HepG2 (cell line): ENCODE measurements at regions not wholly inside any gene's neighbourhood (a gene's known extent, or its start where the extent isn't known, plus 50 kb on each side); places are given as distances from the start of the nearest gene placed in this dataset.
A peak's percentile ranks its signal among the peaks of the same experiment; 100 is the strongest.

Experiments
- ATAC-seq: fragments of 200-7000 bp; cut with Tn5 transposase; 3 replicates; pipeline ENCODE4 v1.9.1; 2020; ENCODE audit warnings: mild to moderate bottlenecking, moderate library complexity
- BruUV-seq: library from RNA; stranded (reverse); fragments of 400-500 nt; replicated peaks from 2 replicates; lab custom pipeline; 2021; lab: Mats Ljungman, UMichigan
- CTCF ChIA-PET: fragments of 300-600 bp; formaldehyde crosslinking; extraction: SDS; loops from one replicate; lab custom pipeline; 2021; ENCODE audit warnings: low total read pairs, inconsistent platforms, low intra/inter-chr PET ratio; lab: Yijun Ruan, JAX
- POLR2A ChIA-PET: fragments of 350-600 bp; sonication (Branson Sonifier 250); formaldehyde crosslinking; loops from one replicate; lab custom pipeline; 2020; ENCODE audit warnings: antibody characterized with exemption, inconsistent platforms; lab: Yijun Ruan, JAX
- DNase-seq: peaks from one replicate; pipeline ENCODE4 v3.0.0-alpha.2; 2015; ENCODE audit warnings: low spot score
- FAIRE-seq: peaks from 3 replicates; lab custom pipeline; 2011; peaks lifted over from hg19 to GRCh38; lab: Jason Lieb, UNC
- H2AFZ ChIP-seq: one replicate; pipeline ENCODE4 v1.6.1; 2011; ENCODE audit warnings: low read length, inconsistent platforms
- H3K27ac ChIP-seq: fragments of 300-600 bp; 3 replicates; pipeline ENCODE4 v1.8.0; 2011; ENCODE audit warnings: mixed run types, mild to moderate bottlenecking, mixed read lengths, low read length, inconsistent platforms; ENCODE audit not compliant: insufficient read depth; ENCODE audit errors: extremely low read length
- H3K27me3 ChIP-seq, 2 experiments: fragments of 200-600 bp in 1 of 2; 2 replicates in 1 of 2; 3 replicates in 1 of 2; pipeline versions ENCODE4 v1.6.0 to v1.8.0; 2011; ENCODE audit warnings: low read length in 2 of 2, mild to moderate bottlenecking in 2 of 2, moderate library complexity in 2 of 2, inconsistent platforms in 1 of 2; ENCODE audit not compliant: insufficient read depth in 2 of 2, control insufficient read depth in 1 of 2
- H3K36me3 ChIP-seq, 2 experiments: fragments of 200-600 bp in 1 of 2; replicated peaks in 1 of 2; 2 replicates in 1 of 2; 3 replicates in 1 of 2; pipeline versions ENCODE4 v1.5.1 to v1.8.0; 2011; ENCODE audit warnings: low read length in 2 of 2, inconsistent platforms in 1 of 2; ENCODE audit not compliant: insufficient read depth in 2 of 2, control insufficient read depth in 1 of 2
- H3K4me1 ChIP-seq: 2 replicates; pipeline ENCODE4 v1.5.1; 2012; ENCODE audit warnings: low read length, inconsistent platforms; ENCODE audit not compliant: insufficient read depth
- H3K4me2 ChIP-seq: 2 replicates; pipeline ENCODE4 v1.6.0; 2011; ENCODE audit warnings: low read depth, low read length, inconsistent platforms
- H3K4me3 ChIP-seq, 3 experiments: fragments of 200-600 bp in 1 of 3; sonication (generic), shearing (Covaris generic) in 1 of 3; replicated peaks in 1 of 3; 2 replicates each; pipeline ENCODE4 v1.5.1; 2011 to 2016; ENCODE audit warnings: low read length in 3 of 3, inconsistent platforms in 2 of 3, low read depth in 2 of 3, mild to moderate bottlenecking in 2 of 3, control low read depth in 1 of 3, mixed read lengths in 1 of 3; ENCODE audit not compliant: insufficient read depth in 1 of 3
- H3K79me2 ChIP-seq: one replicate; pipeline ENCODE4 v1.6.1; 2011; ENCODE audit warnings: low read length, inconsistent platforms; ENCODE audit not compliant: insufficient read depth
- H3K9ac ChIP-seq: 2 replicates; pipeline ENCODE4 v1.6.0; 2011; ENCODE audit warnings: mild to moderate bottlenecking, low read depth, low read length, inconsistent platforms; ENCODE audit not compliant: insufficient read depth
- H3K9me3 ChIP-seq: 2 replicates; pipeline ENCODE4 v1.5.1; 2012; ENCODE audit warnings: mild to moderate bottlenecking, low read length
- H4K20me1 ChIP-seq: 2 replicates; pipeline ENCODE4 v1.6.0; 2011; ENCODE audit warnings: inconsistent platforms, mild to moderate bottlenecking, low read length, moderate library complexity; ENCODE audit not compliant: insufficient read depth
- CEBPB ChIP-seq: IDR thresholded peaks from 2 replicates; pipeline ENCODE4 v1.6.1; 2011; ENCODE audit warnings: low read depth, low read length, improper control_type of control experiment, borderline replicate concordance
- CEBPG ChIP-seq: IDR thresholded peaks from 2 replicates; pipeline ENCODE4 v1.6.1; 2016
- HNF4A ChIP-seq: sonication (generic); formaldehyde crosslinking; IDR thresholded peaks from 2 replicates; pipeline ENCODE4 v1.4.0; 2020; ENCODE audit warnings: missing genetic modification reagents
- KDM3A ChIP-seq: IDR thresholded peaks from 2 replicates; pipeline ENCODE4 v1.6.1; 2018; ENCODE audit warnings: low read depth, missing compliant biosample characterization
- KDM6A ChIP-seq: IDR thresholded peaks from 2 replicates; pipeline ENCODE4 v1.6.1; 2016; ENCODE audit warnings: low read depth
- SMC3 ChIP-seq: IDR thresholded peaks from 2 replicates; pipeline ENCODE4 v1.6.1; 2011; ENCODE audit warnings: low read length, improper control_type of control experiment
- ZNF12 ChIP-seq: sonication (generic); formaldehyde crosslinking; IDR thresholded peaks from 2 replicates; pipeline ENCODE4 v1.5.0; 2020; ENCODE audit warnings: missing genetic modification reagents
- ZNF124 ChIP-seq: sonication (generic); formaldehyde crosslinking; IDR thresholded peaks from 2 replicates; pipeline ENCODE4 v1.4.0; 2020; ENCODE audit warnings: missing genetic modification reagents
- ZNF292 ChIP-seq: sonication (generic); formaldehyde crosslinking; IDR thresholded peaks from 2 replicates; pipeline ENCODE4 v1.8.1; 2022; ENCODE audit warnings: mild to moderate bottlenecking, low read depth, missing genetic modification reagents, borderline replicate concordance
- WGBS: methylation state at CpG from one replicate; pipeline ENCODE4 v1.1.6; 2017; ENCODE audit warnings: low lambda C conversion rate; 5-methylcytosine and 5-hydroxymethylcytosine counted together
- in situ Hi-C: cut with HindIII; loops from 2 replicates; pipeline ENCODE4 v1.10.0; 2017; ENCODE audit warnings: low pct_unique_long_range_greater_than_20kb; ENCODE audit not compliant: extremely low pct_ligation_motif_present
- intact Hi-C: fragments of 100-400 bp; cut with micrococcal nuclease; formaldehyde crosslinking; loops from one replicate; pipeline ENCODE4 v1.10.0; 2022; ENCODE audit not compliant: unreplicated experiment

- TF ChIP-seq HNF4A (peak; percentile 36; the same call in 1 of the 2 replicates), ZNF292 (CRISPR knock-in tag) (no peak), ZNF12 (CRISPR knock-in tag) (peak; percentile 84; the same call in 1 of the 2 replicates), CEBPB (peak; percentile 98), ZNF124 (CRISPR knock-in tag) (peak; percentile 99), CEBPG (CRISPR knock-in tag) (peak; percentile 92), SMC3 (0 out of 2 replicates have a peak, but pooled peaks have one; percentile 13), KDM6A (CRISPR knock-in tag) (no peak)
- TF ChIP-seq, all 625 proteins: peak for 6
- intact Hi-C loops: loop anchor here (2.0 kb wide), 1 partner anchor 57 kb away; no protein-coding TSS in a partner anchor
- peak; percentile 69 for FAIRE-seq
- no peak overlapping the region for H3K4me3 ChIP-seq
- no peaks in the 10 kb centered on the region for H3K27me3 ChIP-seq
- WGBS: 36% methylated on average over 3 of the region's 3 CpGs
- ChIA-PET CTCF (no interaction called here), POLR2A (no interaction called here)
- BruUV-seq: no TSS peak
- no peak overlapping the region for H3K27ac ChIP-seq
- no peak overlapping the region for H3K4me2 ChIP-seq
- H3K9me3 ChIP-seq: no peaks in the 10 kb centered on the region
- peak; percentile 2 for DNase-seq
- H3K36me3 ChIP-seq: no peaks in the 10 kb centered on the region
- H3K4me1 ChIP-seq: no peaks in the 10 kb centered on the region
- no peaks in the 10 kb centered on the region for H3K79me2 ChIP-seq
- no peak overlapping the region for H3K9ac ChIP-seq
- no peak overlapping the region for H2AFZ ChIP-seq
- no peaks in the 10 kb centered on the region for H4K20me1 ChIP-seq
- ATAC-seq: peak; percentile 43; the same call in 1 of the 3 replicates
- in situ Hi-C loops: no loop called here
Observed at GRCh38 chr5:68007451-68007850, 208.1 kb upstream of the PIK3R1 start.

GRCh38 chr5:68002836-68003235 is 212.7 kb upstream of the PIK3R1 start:
- POLR2A ChIA-PET: no interaction called here
- CTCF ChIA-PET: no interaction called here
- H4K20me1 ChIP-seq: no peaks in the 10 kb centered on the region

More at GRCh38 chr5:68002836-68003235, 212.7 kb upstream of the PIK3R1 start:
- Histone ChIP-seq H3K9ac (no peak overlapping the region), H3K9me3 (no peaks in the 10 kb centered on the region), H2AFZ (no peak overlapping the region), H3K27me3 (no peaks in the 10 kb centered on the region), H3K36me3 (no peaks in the 10 kb centered on the region), H3K4me3 (no peak overlapping the region), H3K79me2 (no peaks in the 10 kb centered on the region), H3K4me2 (no peak overlapping the region), H3K4me1 (no peaks in the 10 kb centered on the region), H3K27ac (no peak overlapping the region)
- WGBS: 62% methylated on average over 3 of the region's 3 CpGs
- intact Hi-C loops: no loop called here
- DNase-seq (no peak), ATAC-seq (no peak), FAIRE-seq (no peak)
- BruUV-seq: no TSS peak
- no peak for TF ChIP-seq KDM3A (CRISPR knock-in tag)
- TF ChIP-seq, all 625 proteins: peak for 0
- in situ Hi-C loops: no loop called here
